Mucosa of descending colon (tissue), 3 donors: ENCODE measurements at regions not wholly inside any gene's neighbourhood (a gene's known extent, or its start where the extent isn't known, plus 50 kb on each side); places are given as distances from the start of the nearest gene placed in this dataset.

Source experiments
- ATAC-seq: fragments of 200-7000 bp; cut with Tn5 transposase; one replicate; pipeline ENCODE4 v1.9.1; 2020; ENCODE audit warnings: mild to moderate bottlenecking, moderate library complexity
- DNase-seq, 3 donors: peaks; one replicate each; pipeline ENCODE4 v3.0.0-alpha.2; 2020
- H3K36me3 ChIP-seq: fragments of 200-600 bp; one replicate; pipeline ENCODE4 v1.8.0; 2021; ENCODE audit warnings: low read depth, mild to moderate bottlenecking
- H3K4me1 ChIP-seq: fragments of 200-600 bp; one replicate; pipeline ENCODE4 v1.8.0; 2021; ENCODE audit warnings: low read depth, mild to moderate bottlenecking
- H3K4me3 ChIP-seq: fragments of 200-600 bp; one replicate; pipeline ENCODE4 v1.8.0; 2021; ENCODE audit warnings: mild to moderate bottlenecking
- H3K9me3 ChIP-seq: fragments of 200-600 bp; one replicate; pipeline ENCODE4 v1.8.0; 2021; ENCODE audit warnings: mild to moderate bottlenecking
- intact Hi-C, 2 donors: fragments of 100-400 bp; cut with DNase I in 1 of 2; cut with micrococcal nuclease in 1 of 2; formaldehyde crosslinking; loops; one replicate each; pipeline versions ENCODE4 v1.11.0 to v1.11.1; 2022; cut with DNase I, micrococcal nuclease
- TF ChIP-seq, protein P1 (sequence below): fragments of 200-600 bp; IDR thresholded peaks from one replicate; pipeline ENCODE4 v1.8.0; 2022; ENCODE audit warnings: antibody characterized with exemption, mild to moderate bottlenecking
- donor health status: DM: no; HTN: no; CAD: no; lungs with moderate emphysema.
- donor health status: DM: no; HTN: no; CAD: no.
- donor health status: DM: no; HTN: yes; CAD: no.

DNA sequence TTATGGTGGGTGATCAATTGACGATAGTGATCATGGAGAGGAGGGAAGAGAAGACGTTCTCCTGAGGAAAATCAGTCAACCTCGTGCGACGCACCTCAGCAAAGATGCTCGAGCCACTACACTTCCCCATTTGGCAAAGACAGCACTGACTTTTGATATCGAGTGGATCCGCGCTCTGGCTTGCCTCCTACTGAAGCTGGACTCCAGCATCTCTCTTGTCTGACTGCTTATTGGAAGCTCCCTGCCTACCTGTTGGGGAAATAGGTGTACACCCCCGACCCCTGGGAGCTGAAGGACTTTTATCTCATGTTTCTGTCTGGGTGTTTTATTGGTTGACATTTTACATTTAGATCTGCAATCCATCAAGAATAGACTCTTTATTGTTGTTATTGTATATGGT is 476.8 kb upstream of the B3GAT1 start:
- Histone ChIP-seq H3K4me1 (no peaks in the 10 kb centered on the region), H3K9me3 (no peaks in the 10 kb centered on the region), H3K4me3 (no peak overlapping the region), H3K36me3 (no peaks in the 10 kb centered on the region)
- TF ChIP-seq, protein P1, sequence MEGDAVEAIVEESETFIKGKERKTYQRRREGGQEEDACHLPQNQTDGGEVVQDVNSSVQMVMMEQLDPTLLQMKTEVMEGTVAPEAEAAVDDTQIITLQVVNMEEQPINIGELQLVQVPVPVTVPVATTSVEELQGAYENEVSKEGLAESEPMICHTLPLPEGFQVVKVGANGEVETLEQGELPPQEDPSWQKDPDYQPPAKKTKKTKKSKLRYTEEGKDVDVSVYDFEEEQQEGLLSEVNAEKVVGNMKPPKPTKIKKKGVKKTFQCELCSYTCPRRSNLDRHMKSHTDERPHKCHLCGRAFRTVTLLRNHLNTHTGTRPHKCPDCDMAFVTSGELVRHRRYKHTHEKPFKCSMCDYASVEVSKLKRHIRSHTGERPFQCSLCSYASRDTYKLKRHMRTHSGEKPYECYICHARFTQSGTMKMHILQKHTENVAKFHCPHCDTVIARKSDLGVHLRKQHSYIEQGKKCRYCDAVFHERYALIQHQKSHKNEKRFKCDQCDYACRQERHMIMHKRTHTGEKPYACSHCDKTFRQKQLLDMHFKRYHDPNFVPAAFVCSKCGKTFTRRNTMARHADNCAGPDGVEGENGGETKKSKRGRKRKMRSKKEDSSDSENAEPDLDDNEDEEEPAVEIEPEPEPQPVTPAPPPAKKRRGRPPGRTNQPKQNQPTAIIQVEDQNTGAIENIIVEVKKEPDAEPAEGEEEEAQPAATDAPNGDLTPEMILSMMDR = no peak
- intact Hi-C loops = no loop called here
- DNase-seq (no peak), ATAC-seq (no peak)

DNA sequence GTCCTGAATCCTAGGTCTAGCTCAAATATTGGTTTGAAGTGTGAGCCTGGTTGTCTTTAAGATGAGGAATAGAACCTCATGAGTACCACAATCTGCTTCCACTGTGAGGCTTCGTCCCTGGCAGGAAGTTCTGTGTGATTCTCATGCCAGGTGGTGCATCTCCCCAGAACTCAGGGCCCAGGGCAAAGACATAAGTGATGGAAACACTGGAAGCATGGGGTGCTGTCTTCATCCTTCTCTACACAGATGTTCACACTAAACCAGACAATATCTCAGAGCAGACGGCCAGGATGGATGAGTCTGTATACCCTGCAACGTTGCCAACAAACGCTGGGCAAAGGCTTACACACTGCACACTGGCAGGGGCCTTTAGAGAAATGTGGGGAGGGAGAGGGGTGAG is 475.9 kb upstream of the B3GAT1 start:
- Histone ChIP-seq H3K4me1 (no peaks in the 10 kb centered on the region), H3K4me3 (no peak overlapping the region), H3K9me3 (no peaks in the 10 kb centered on the region), H3K36me3 (no peaks in the 10 kb centered on the region)
- TF ChIP-seq, protein P1 = no peak
- no peak for ATAC-seq
- intact Hi-C loops = no loop called here
- DNase-seq = no peak

DNA sequence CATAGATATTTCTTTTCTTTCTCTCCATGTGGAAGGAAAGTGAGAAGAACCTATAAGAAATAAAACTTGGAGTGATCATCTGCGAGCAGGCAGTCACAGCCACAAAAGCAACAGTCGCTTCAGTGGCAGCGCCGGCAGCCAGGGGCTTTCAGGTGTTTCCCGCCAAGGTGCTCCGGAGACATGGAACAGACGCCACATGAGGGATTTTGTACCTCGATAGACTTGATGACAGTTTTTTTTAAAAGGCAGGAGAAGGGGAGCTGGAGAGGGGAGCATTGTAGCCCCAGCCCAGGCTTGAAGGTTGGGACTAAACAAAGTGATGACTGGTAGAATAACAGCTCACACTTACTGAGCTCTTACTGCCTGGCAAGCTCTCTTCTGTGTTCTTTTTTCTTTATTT is 471.4 kb upstream of the B3GAT1 start:
- Histone ChIP-seq H3K4me3 (no peak overlapping the region), H3K36me3 (no peaks in the 10 kb centered on the region), H3K9me3 (no peaks in the 10 kb centered on the region), H3K4me1 (no peaks in the 10 kb centered on the region)
- DNase-seq = no peak
- TF ChIP-seq, protein P1 = no peak
- intact Hi-C loops = no loop called here
- no peak for ATAC-seq

DNA sequence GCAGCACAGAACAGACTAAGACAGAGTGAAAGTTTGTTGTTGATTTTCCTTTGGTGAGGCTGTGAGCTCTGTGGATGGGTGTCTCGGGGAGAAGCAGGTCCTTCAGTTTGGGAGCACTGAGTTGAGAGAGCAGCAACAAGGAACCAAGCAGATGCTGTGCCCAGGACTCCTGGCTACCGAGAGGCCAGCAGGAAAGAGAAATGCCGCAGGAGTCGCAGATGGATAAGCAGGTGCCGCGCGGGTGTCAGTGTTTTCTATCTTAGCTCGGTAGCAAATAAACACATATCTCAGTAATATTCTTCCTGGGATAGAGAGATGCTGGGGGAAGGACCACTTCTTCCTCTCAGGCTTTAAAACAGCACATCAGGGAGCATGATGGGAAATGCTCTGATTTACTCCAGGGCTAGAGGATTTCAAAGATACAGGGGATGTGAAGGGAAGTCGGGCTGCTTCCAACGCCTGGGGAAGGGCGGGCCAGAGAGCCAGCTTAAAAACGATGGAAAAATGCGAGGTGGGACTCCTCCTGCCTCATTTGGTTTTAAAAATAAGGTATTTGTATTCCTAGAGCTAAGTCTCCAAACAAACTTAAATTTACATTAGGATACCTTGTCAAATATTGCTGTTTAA is 470.7 kb upstream of the B3GAT1 start:
- ATAC-seq (no peak), DNase-seq (no peak)
- intact Hi-C loops = no loop called here
- no peaks in the 10 kb centered on the region for H3K36me3 ChIP-seq
- no peaks in the 10 kb centered on the region for H3K9me3 ChIP-seq
- no peak overlapping the region for H3K4me3 ChIP-seq
- H3K4me1 ChIP-seq = no peaks in the 10 kb centered on the region
- TF ChIP-seq, protein P1 = no peak

DNA sequence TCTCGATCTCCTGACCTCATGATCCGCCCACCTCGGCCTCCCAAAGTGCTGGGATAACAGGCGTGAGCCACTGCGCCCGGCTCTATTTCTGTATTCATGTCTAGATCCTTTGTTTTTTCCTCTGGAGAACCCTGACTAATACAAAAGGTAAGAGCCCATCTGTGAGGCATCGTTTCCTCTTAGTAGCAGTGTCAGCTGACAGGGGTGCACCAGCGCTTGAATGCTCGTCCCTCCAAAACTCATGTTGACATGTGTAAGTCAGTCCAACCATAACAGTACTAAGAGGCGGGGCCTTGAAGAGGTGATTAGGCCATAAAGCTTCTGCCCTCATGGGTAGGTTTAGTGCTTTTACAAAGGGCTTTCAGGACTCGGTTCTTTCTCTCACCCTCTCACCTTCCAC is 470.1 kb upstream of the B3GAT1 start:
- no peaks in the 10 kb centered on the region for H3K36me3 ChIP-seq
- intact Hi-C loops = no loop called here
- no peak for ATAC-seq

More for the DNA sequence above, 470.1 kb upstream of the B3GAT1 start:
- no peak for DNase-seq
- no peak overlapping the region for H3K4me3 ChIP-seq
- no peaks in the 10 kb centered on the region for H3K9me3 ChIP-seq
- no peaks in the 10 kb centered on the region for H3K4me1 ChIP-seq
- TF ChIP-seq, protein P1 = no peak
